ENCODE measurements at regions not wholly inside any gene's neighbourhood (a gene's known extent, or its start where the extent isn't known, plus 50 kb on each side); places are given as distances from the start of the nearest gene placed in this dataset.

- H3K9ac ChIP-seq (ENCODE audit: low read length) = no peak overlapping the region
- no peaks in the 10 kb centered on the region for H3K9me3 ChIP-seq (ENCODE audit: insufficient read depth, low read length)
- H3K79me2 ChIP-seq (ENCODE audit: insufficient read depth, low read length) = no peaks in the 10 kb centered on the region
- no peaks in the 10 kb centered on the region for H3F3A ChIP-seq (ENCODE audit: insufficient read depth)
- no peaks in the 10 kb centered on the region for H3K36me3 ChIP-seq (ENCODE audit: low read length)
- H4K20me1 ChIP-seq (ENCODE audit: low read depth, low read length) = no peaks in the 10 kb centered on the region
- H3K27me3 ChIP-seq (ENCODE audit: low read length) = no peaks in the 10 kb centered on the region
- no peak overlapping the region for H3K4me2 ChIP-seq (ENCODE audit: low read depth, low read length, poor library complexity, severe bottlenecking)
- H3K27ac ChIP-seq (ENCODE audit: low read depth, low read length) = no peak overlapping the region
- no peak overlapping the region for H2AFZ ChIP-seq (ENCODE audit: low read depth, low read length, severe bottlenecking)
- TF ChIP-seq EZH2phosphoT487 (conservative IDR thresholded peaks at IDR 0.05; ENCODE audit: low read length) = no peak
- no peak for TF ChIP-seq CTCF (IDR thresholded peaks at IDR 0.05; ENCODE audit: insufficient read depth, low read length, poor library complexity, severe bottlenecking)
- H3K9me2 ChIP-seq (replicated peaks; ENCODE audit: insufficient read depth, low read length) = no peaks in the 10 kb centered on the region
- H3K4me3 ChIP-seq (ENCODE audit: insufficient read depth, low read length, poor library complexity, severe bottlenecking) = no peak overlapping the region
These were observed 176.0 kb upstream of the TLE4 start for GRCh38 chr9:79395755-79396154.

GRCh38 chr9:79396168-79396567 is 175.6 kb upstream of the TLE4 start:
- Histone ChIP-seq H3K36me3 (ENCODE audit: low read length) (no peaks in the 10 kb centered on the region), H3K9ac (ENCODE audit: low read length) (no peak overlapping the region), H3K27ac (ENCODE audit: low read depth, low read length) (no peak overlapping the region), H2AFZ (ENCODE audit: low read depth, low read length, severe bottlenecking) (no peak overlapping the region), H3K9me2 (replicated peaks; ENCODE audit: insufficient read depth, low read length) (no peaks in the 10 kb centered on the region), H3K79me2 (ENCODE audit: insufficient read depth, low read length) (no peaks in the 10 kb centered on the region), H3K4me3 (ENCODE audit: insufficient read depth, low read length, poor library complexity, severe bottlenecking) (no peak overlapping the region), H4K20me1 (ENCODE audit: low read depth, low read length) (no peaks in the 10 kb centered on the region), H3F3A (ENCODE audit: insufficient read depth) (no peaks in the 10 kb centered on the region), H3K9me3 (ENCODE audit: insufficient read depth, low read length) (no peaks in the 10 kb centered on the region), H3K4me2 (ENCODE audit: low read depth, low read length, poor library complexity, severe bottlenecking) (no peak overlapping the region), H3K27me3 (ENCODE audit: low read length) (no peaks in the 10 kb centered on the region)
- TF ChIP-seq EZH2phosphoT487 (conservative IDR thresholded peaks at IDR 0.05; ENCODE audit: low read length) (no peak), CTCF (IDR thresholded peaks at IDR 0.05; ENCODE audit: insufficient read depth, low read length, poor library complexity, severe bottlenecking) (no peak)

GRCh38 chr9:79403495-79403894 is 168.3 kb upstream of the TLE4 start:
- no peaks in the 10 kb centered on the region for H3K36me3 ChIP-seq (ENCODE audit: low read length)
- no peaks in the 10 kb centered on the region for H3K9me3 ChIP-seq (ENCODE audit: insufficient read depth, low read length)
- H4K20me1 ChIP-seq (ENCODE audit: low read depth, low read length) = no peaks in the 10 kb centered on the region
- no peak overlapping the region for H3K9ac ChIP-seq (ENCODE audit: low read length)
- H3K4me3 ChIP-seq (ENCODE audit: insufficient read depth, low read length, poor library complexity, severe bottlenecking) = no peak overlapping the region
- H3K27ac ChIP-seq (ENCODE audit: low read depth, low read length) = no peak overlapping the region
- H3K4me2 ChIP-seq (ENCODE audit: low read depth, low read length, poor library complexity, severe bottlenecking) = no peak overlapping the region
- H3K79me2 ChIP-seq (ENCODE audit: insufficient read depth, low read length) = no peaks in the 10 kb centered on the region
- H3K9me2 ChIP-seq (replicated peaks; ENCODE audit: insufficient read depth, low read length) = no peaks in the 10 kb centered on the region
- H3F3A ChIP-seq (ENCODE audit: insufficient read depth) = no peaks in the 10 kb centered on the region
- H2AFZ ChIP-seq (ENCODE audit: low read depth, low read length, severe bottlenecking) = no peak overlapping the region
- no peaks in the 10 kb centered on the region for H3K27me3 ChIP-seq (ENCODE audit: low read length)
- TF ChIP-seq CTCF (IDR thresholded peaks at IDR 0.05; ENCODE audit: insufficient read depth, low read length, poor library complexity, severe bottlenecking) (no peak), EZH2phosphoT487 (conservative IDR thresholded peaks at IDR 0.05; ENCODE audit: low read length) (no peak)

GRCh38 chr9:79408200-79408599 is 163.6 kb upstream of the TLE4 start:
- Histone ChIP-seq H4K20me1 (ENCODE audit: low read depth, low read length) (no peaks in the 10 kb centered on the region), H3K36me3 (ENCODE audit: low read length) (no peaks in the 10 kb centered on the region), H2AFZ (ENCODE audit: low read depth, low read length, severe bottlenecking) (no peak overlapping the region), H3F3A (ENCODE audit: insufficient read depth) (no peaks in the 10 kb centered on the region), H3K79me2 (ENCODE audit: insufficient read depth, low read length) (no peaks in the 10 kb centered on the region), H3K27ac (ENCODE audit: low read depth, low read length) (no peak overlapping the region), H3K4me3 (ENCODE audit: insufficient read depth, low read length, poor library complexity, severe bottlenecking) (no peak overlapping the region), H3K9me2 (replicated peaks; ENCODE audit: insufficient read depth, low read length) (no peaks in the 10 kb centered on the region), H3K9me3 (ENCODE audit: insufficient read depth, low read length) (no peaks in the 10 kb centered on the region), H3K4me2 (ENCODE audit: low read depth, low read length, poor library complexity, severe bottlenecking) (no peak overlapping the region), H3K9ac (ENCODE audit: low read length) (no peak overlapping the region), H3K27me3 (ENCODE audit: low read length) (no peaks in the 10 kb centered on the region)
- TF ChIP-seq CTCF (IDR thresholded peaks at IDR 0.05; ENCODE audit: insufficient read depth, low read length, poor library complexity, severe bottlenecking) = no peak
- no peak for TF ChIP-seq EZH2phosphoT487 (conservative IDR thresholded peaks at IDR 0.05; ENCODE audit: low read length)
